GM06990 (cell line): ENCODE measurements at regions not wholly inside any gene's neighbourhood (a gene's known extent, or its start where the extent isn't known, plus 50 kb on each side); places are given as distances from the start of the nearest gene placed in this dataset.
A peak's percentile ranks its signal among the peaks of the same experiment; 100 is the strongest.

Experiments
- DNase-seq: peaks from one replicate; pipeline ENCODE4 v3.0.0-alpha.2; 2011; ENCODE audit not compliant: insufficient read length; ENCODE audit errors: extremely low read depth
- H3K27me3 ChIP-seq: replicated peaks from 2 replicates; pipeline ENCODE4 v1.6.0; 2011; ENCODE audit warnings: low read length; ENCODE audit not compliant: control insufficient read depth, insufficient read depth
- H3K36me3 ChIP-seq: 2 replicates; pipeline ENCODE4 v1.5.1; 2011; ENCODE audit warnings: low read length; ENCODE audit not compliant: control insufficient read depth, insufficient read depth
- H3K4me3 ChIP-seq: replicated peaks from 2 replicates; pipeline ENCODE4 v1.5.1; 2011; ENCODE audit warnings: low read depth, mild to moderate bottlenecking, control low read depth, low read length
- TF ChIP-seq, protein P1 (sequence below): IDR thresholded peaks from 2 replicates; pipeline ENCODE4 v1.5.1; 2011; ENCODE audit warnings: low read length, control low read depth, mild to moderate bottlenecking, inconsistent platforms; ENCODE audit not compliant: insufficient read depth, poor library complexity, severe bottlenecking

- Histone ChIP-seq H3K4me3 (0 out of 2 replicates have a peak overlapping the region, but pooled peaks have one; percentile 14), H3K36me3 (no peaks in the 10 kb centered on the region), H3K27me3 (no peaks in the 10 kb centered on the region)
- DNase-seq, result peak; percentile 83
- TF ChIP-seq, protein P1, sequence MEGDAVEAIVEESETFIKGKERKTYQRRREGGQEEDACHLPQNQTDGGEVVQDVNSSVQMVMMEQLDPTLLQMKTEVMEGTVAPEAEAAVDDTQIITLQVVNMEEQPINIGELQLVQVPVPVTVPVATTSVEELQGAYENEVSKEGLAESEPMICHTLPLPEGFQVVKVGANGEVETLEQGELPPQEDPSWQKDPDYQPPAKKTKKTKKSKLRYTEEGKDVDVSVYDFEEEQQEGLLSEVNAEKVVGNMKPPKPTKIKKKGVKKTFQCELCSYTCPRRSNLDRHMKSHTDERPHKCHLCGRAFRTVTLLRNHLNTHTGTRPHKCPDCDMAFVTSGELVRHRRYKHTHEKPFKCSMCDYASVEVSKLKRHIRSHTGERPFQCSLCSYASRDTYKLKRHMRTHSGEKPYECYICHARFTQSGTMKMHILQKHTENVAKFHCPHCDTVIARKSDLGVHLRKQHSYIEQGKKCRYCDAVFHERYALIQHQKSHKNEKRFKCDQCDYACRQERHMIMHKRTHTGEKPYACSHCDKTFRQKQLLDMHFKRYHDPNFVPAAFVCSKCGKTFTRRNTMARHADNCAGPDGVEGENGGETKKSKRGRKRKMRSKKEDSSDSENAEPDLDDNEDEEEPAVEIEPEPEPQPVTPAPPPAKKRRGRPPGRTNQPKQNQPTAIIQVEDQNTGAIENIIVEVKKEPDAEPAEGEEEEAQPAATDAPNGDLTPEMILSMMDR, result no peak
Observed at GRCh38 chr11:112627588-112628045, 333.6 kb upstream of the NCAM1 start.

DNA sequence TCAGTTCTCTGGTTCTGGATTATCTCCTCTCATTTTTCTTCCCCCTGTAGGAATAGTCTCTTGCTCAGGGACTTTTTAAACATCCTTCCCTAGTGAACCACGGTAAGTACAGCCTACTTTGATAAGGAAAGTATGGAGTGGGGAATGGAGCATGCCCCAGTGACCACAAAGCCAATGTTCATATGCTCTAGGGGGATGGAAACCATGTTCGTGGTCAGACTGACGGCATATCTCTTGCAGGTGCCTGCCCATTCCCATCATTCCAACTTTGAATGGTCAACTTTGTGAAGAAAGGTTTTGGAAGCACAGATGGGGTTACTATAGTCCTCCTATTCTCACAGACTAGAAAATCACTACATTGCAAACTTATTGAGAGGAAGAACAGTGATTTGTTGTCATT, 332.5 kb upstream of the NCAM1 start:
- TF ChIP-seq, protein P1, result no peak
- no peaks in the 10 kb centered on the region for H3K36me3 ChIP-seq
- DNase-seq, result no peak
- H3K4me3 ChIP-seq, result no peak overlapping the region
- no peaks in the 10 kb centered on the region for H3K27me3 ChIP-seq

DNA sequence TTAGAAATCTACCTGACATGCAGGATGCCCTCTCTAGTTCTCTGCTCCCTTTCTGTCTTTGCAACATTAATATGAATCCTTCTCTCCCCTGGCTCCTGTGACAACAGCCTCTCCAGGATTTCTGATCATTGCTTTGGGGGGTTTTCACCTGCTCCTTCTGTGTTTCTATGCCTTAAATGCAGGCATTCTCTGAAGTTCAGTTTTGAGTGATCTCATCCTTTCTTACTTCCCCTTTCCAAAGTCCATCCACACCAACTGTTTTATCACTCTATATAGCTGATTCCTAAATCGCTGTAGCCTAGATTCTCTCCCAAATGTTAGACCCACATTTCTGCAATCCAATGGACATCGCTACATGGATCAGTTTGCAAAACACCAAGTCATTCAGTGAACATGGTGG, 330.7 kb upstream of the NCAM1 start:
- no peaks in the 10 kb centered on the region for H3K36me3 ChIP-seq
- no peak for DNase-seq
- H3K27me3 ChIP-seq, result no peaks in the 10 kb centered on the region
- TF ChIP-seq, protein P1, result no peak
- no peak overlapping the region for H3K4me3 ChIP-seq

DNA sequence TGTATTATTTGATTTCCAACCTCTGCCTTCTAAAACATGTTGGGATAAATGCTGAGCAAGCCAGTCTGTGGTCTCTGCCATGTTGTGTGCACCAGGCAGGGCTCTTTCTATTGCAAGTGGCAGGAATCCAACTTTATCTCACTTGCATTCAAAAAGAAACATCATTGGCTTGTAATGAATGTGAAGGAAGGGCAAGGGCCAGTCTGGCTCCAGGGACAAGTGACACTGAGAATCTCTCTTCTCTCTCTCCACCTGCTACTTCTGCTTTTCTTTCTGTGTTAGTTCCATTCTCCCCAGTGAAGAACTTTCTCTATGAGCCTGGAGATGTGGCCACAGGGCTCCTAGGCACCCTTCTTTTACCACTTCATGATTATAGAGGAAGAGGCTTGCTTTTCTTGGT, 329.9 kb upstream of the NCAM1 start:
- TF ChIP-seq, protein P1, result no peak
- H3K4me3 ChIP-seq, result no peak overlapping the region
- no peaks in the 10 kb centered on the region for H3K27me3 ChIP-seq

GRCh38 chr11:112632866-112633505, 328.2 kb upstream of the NCAM1 start:
- Histone ChIP-seq H3K36me3 (no peaks in the 10 kb centered on the region), H3K27me3 (no peaks in the 10 kb centered on the region), H3K4me3 (no peak overlapping the region)
- TF ChIP-seq, protein P1, result no peak
- DNase-seq, result no peak

More for the DNA sequence above, 329.9 kb upstream of the NCAM1 start:
- no peaks in the 10 kb centered on the region for H3K36me3 ChIP-seq
- no peak for DNase-seq
